Liver (tissue), 8 donors: ENCODE measurements at regions not wholly inside any gene's neighbourhood (a gene's known extent, or its start where the extent isn't known, plus 50 kb on each side); places are given as distances from the start of the nearest gene placed in this dataset.

Experiments
- DNase-seq: peaks from one replicate; pipeline ENCODE4 v3.0.0-alpha.2; 2017; ENCODE audit warnings: low spot score
- H3K27ac ChIP-seq, 2 donors: one replicate each; pipeline ENCODE4 v1.7.0; 2013; ENCODE audit warnings: inconsistent platforms in 2 of 2, low read length in 2 of 2, control low read depth in 1 of 2, low read depth in 1 of 2, mild to moderate bottlenecking in 1 of 2
- H3K27me3 ChIP-seq, 4 donors: one replicate each; pipeline versions ENCODE4 v1.6.1 to v1.7.0; 2013; ENCODE audit warnings: low read length in 3 of 4, inconsistent platforms in 1 of 4, mild to moderate bottlenecking in 1 of 4, moderate library complexity in 1 of 4; ENCODE audit not compliant: control insufficient read depth in 4 of 4, insufficient read depth in 4 of 4
- H3K36me3 ChIP-seq, 4 donors: one replicate each; pipeline versions ENCODE4 v1.6.1 to v1.7.0; 2013; ENCODE audit warnings: low read length in 3 of 4, mild to moderate bottlenecking in 3 of 4, low read depth in 1 of 4, moderate library complexity in 1 of 4; ENCODE audit not compliant: control insufficient read depth in 4 of 4, insufficient read depth in 3 of 4
- H3K4me1 ChIP-seq, 4 donors: one replicate each; pipeline versions ENCODE4 v1.6.1 to v1.7.0; 2013; ENCODE audit warnings: low read length in 3 of 4, mild to moderate bottlenecking in 3 of 4, moderate library complexity in 1 of 4; ENCODE audit not compliant: control insufficient read depth in 4 of 4, insufficient read depth in 4 of 4
- H3K4me3 ChIP-seq, 3 donors: one replicate each; pipeline versions ENCODE4 v1.6.1 to v1.7.0; 2013; ENCODE audit warnings: low read length in 3 of 3, control low read depth in 1 of 3, low read depth in 1 of 3, mild to moderate bottlenecking in 1 of 3
- H3K9ac ChIP-seq, 2 donors: one replicate each; pipeline ENCODE4 v1.7.0; 2013; ENCODE audit warnings: low read length in 2 of 2, mild to moderate bottlenecking in 2 of 2, moderate library complexity in 2 of 2, control low read depth in 1 of 2, low read depth in 1 of 2
- H3K9me3 ChIP-seq, 4 donors: one replicate each; pipeline versions ENCODE4 v1.6.1 to v1.7.0; 2013; ENCODE audit warnings: low read length in 3 of 4; ENCODE audit not compliant: control insufficient read depth in 4 of 4
- EGR1 ChIP-seq, 2 donors: IDR thresholded peaks; 2 replicates each; pipeline ENCODE4 v1.6.1; 2016 to 2018; ENCODE audit warnings: antibody characterized with exemption in 2 of 2, low read depth in 2 of 2
- FOXA1 ChIP-seq: IDR thresholded peaks from 2 replicates; pipeline ENCODE4 v1.6.1; 2016; ENCODE audit warnings: antibody characterized with exemption
- FOXA2 ChIP-seq: IDR thresholded peaks from 2 replicates; pipeline ENCODE4 v1.6.1; 2016; ENCODE audit warnings: antibody characterized with exemption
- GABPA ChIP-seq, 2 donors: IDR thresholded peaks in 1 of 2; conservative IDR thresholded peaks in 1 of 2; 2 replicates each; pipeline ENCODE4 v1.6.1; 2016; ENCODE audit warnings: antibody characterized with exemption in 2 of 2, mild to moderate bottlenecking in 1 of 2, moderate library complexity in 1 of 2
- HNF4A ChIP-seq, 2 donors: conservative IDR thresholded peaks; 2 replicates each; pipeline ENCODE4 v1.6.1; 2016; ENCODE audit warnings: antibody characterized with exemption in 2 of 2, mild to moderate bottlenecking in 2 of 2
- HNF4G ChIP-seq: IDR thresholded peaks from 2 replicates; pipeline ENCODE4 v1.6.1; 2016; ENCODE audit warnings: antibody characterized with exemption
- JUND ChIP-seq, 2 donors: IDR thresholded peaks; 2 replicates each; pipeline ENCODE4 v1.6.1; 2016; ENCODE audit warnings: antibody characterized with exemption in 2 of 2
- NR2F2 ChIP-seq: IDR thresholded peaks from 2 replicates; pipeline ENCODE4 v1.6.1; 2016; ENCODE audit warnings: antibody characterized with exemption
- RAD21 ChIP-seq, 2 donors: IDR thresholded peaks; 2 replicates each; pipeline ENCODE4 v1.6.1; 2016; ENCODE audit warnings: antibody characterized with exemption in 2 of 2, mild to moderate bottlenecking in 2 of 2
- RXRA ChIP-seq, 2 donors: IDR thresholded peaks; 2 replicates each; pipeline ENCODE4 v1.6.1; 2017 to 2018; ENCODE audit warnings: antibody characterized with exemption in 2 of 2, mild to moderate bottlenecking in 1 of 2
- SP1 ChIP-seq: IDR thresholded peaks from 2 replicates; pipeline ENCODE4 v1.6.1; 2018; ENCODE audit warnings: antibody characterized with exemption, mild to moderate bottlenecking
- TAF1 ChIP-seq: conservative IDR thresholded peaks from 2 replicates; pipeline ENCODE4 v1.6.1; 2016; ENCODE audit warnings: antibody characterized with exemption, mild to moderate bottlenecking
- YY1 ChIP-seq: IDR thresholded peaks from 2 replicates; pipeline ENCODE4 v1.6.1; 2016; ENCODE audit warnings: antibody characterized with exemption, mild to moderate bottlenecking
- WGBS: extraction: QIAGEN DNeasy Blood & Tissue Kit; methylation state at CpG from one replicate; pipeline ENCODE4 v1.1.7; 2013; 5-methylcytosine and 5-hydroxymethylcytosine counted together
- TF ChIP-seq, protein P1 (sequence below): IDR thresholded peaks from 2 replicates; pipeline ENCODE4 v1.6.1; 2016; ENCODE audit warnings: antibody characterized with exemption
- TF ChIP-seq, protein P2 (sequence below): IDR thresholded peaks from 2 replicates; pipeline ENCODE4 v1.6.1; 2016; ENCODE audit warnings: antibody characterized with exemption
- TF ChIP-seq, protein P3 (sequence below): fragments of 150-350 bp; IDR thresholded peaks from 2 replicates; pipeline ENCODE4 v1.5.1; 2017; ENCODE audit warnings: improper control_type of control experiment, low read depth, low read length; ENCODE audit not compliant: missing input control
- TF ChIP-seq, protein P4 (sequence below): IDR thresholded peaks from 2 replicates; pipeline ENCODE4 v1.6.1; 2016; ENCODE audit warnings: antibody characterized with exemption, mild to moderate bottlenecking
- TF ChIP-seq, protein P5 (sequence below): IDR thresholded peaks from 2 replicates; pipeline ENCODE4 v1.6.1; 2016; ENCODE audit warnings: antibody characterized with exemption
- donor health status: healthy.
- donor health status: healthy.
- donor health status: healthy.
- donor health status: healthy.
- donor health status: healthy.

DNA sequence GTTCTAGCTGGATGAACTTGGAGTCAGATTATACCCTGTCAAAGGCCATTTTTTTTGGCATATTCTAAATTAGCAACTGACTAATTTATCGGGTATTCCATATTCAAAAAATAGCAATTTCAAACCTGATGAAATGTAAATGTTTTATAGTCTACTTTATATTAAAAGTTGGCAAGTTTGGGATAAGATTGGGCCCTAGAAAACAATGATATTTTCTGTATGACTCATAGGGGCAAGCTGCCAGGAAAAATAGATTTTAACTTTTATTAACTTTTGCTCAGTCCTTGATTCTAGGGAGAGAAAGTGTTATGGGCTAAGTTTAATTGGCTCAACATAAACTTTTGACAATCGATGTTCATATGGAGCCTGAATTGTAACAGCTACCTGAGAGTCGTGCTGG is 576.9 kb upstream of the B3GALT2 start:
- Histone ChIP-seq H3K36me3 (no peaks in the 10 kb centered on the region), H3K4me1 (no peaks in the 10 kb centered on the region), H3K9ac (no peak overlapping the region), H3K4me3 (no peak overlapping the region), H3K27ac (no peak overlapping the region), H3K27me3 (no peaks in the 10 kb centered on the region), H3K9me3 (no peaks in the 10 kb centered on the region)
- TF ChIP-seq HNF4G (no peak), JUND (IDR thresholded peaks at IDR 0.05) (peak in 1 of 2 donors; percentile 10)
- WGBS, result 83% methylated on average over 3 of the region's 3 CpGs
- DNase-seq, result no peak

DNA sequence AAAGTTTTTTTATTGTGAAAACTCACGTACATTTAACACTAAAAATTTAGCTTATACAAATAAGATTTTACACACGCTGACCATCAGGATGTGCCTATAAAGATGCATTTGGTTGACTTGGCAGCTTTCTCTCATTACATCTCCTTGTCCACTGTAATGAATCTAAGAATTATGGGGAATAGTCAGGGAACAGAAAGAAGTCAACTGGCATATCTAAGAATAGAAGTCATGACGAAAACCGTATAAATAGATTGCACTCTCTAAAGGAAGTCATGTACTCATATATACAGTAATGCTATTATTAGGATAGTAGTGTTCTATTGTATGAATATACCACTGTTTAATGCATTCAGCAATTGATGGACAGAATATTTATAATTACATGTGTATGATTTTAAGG is 575.8 kb upstream of the B3GALT2 start:
- H3K4me1 ChIP-seq, result no peaks in the 10 kb centered on the region
- no peak overlapping the region for H3K4me3 ChIP-seq
- no peaks in the 10 kb centered on the region for H3K36me3 ChIP-seq
- 85% methylated on average over 4 of the region's 4 CpGs for WGBS
- no peak overlapping the region for H3K27ac ChIP-seq
- no peaks in the 10 kb centered on the region for H3K9me3 ChIP-seq
- DNase-seq, result no peak
- TF ChIP-seq FOXA2 (no peak), HNF4G (no peak), SP1 (no peak), RXRA (IDR thresholded peaks at IDR 0.05) (no peak), FOXA1 (no peak), TAF1 (no peak), HNF4A (conservative IDR thresholded peaks at IDR 0.05) (no peak), JUND (IDR thresholded peaks at IDR 0.05) (no peak), EGR1 (IDR thresholded peaks at IDR 0.05; ENCODE audit: low read depth in 2 of 2) (no peak), YY1 (no peak), RAD21 (IDR thresholded peaks at IDR 0.05) (no peak), GABPA (IDR thresholded peaks at IDR 0.05 in 1 of 2, conservative IDR thresholded peaks at IDR 0.05 in 1 of 2) (no peak), NR2F2 (no peak)
- TF ChIP-seq, protein P1, sequence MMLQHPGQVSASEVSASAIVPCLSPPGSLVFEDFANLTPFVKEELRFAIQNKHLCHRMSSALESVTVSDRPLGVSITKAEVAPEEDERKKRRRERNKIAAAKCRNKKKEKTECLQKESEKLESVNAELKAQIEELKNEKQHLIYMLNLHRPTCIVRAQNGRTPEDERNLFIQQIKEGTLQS, result no peak
- TF ChIP-seq, protein P2, sequence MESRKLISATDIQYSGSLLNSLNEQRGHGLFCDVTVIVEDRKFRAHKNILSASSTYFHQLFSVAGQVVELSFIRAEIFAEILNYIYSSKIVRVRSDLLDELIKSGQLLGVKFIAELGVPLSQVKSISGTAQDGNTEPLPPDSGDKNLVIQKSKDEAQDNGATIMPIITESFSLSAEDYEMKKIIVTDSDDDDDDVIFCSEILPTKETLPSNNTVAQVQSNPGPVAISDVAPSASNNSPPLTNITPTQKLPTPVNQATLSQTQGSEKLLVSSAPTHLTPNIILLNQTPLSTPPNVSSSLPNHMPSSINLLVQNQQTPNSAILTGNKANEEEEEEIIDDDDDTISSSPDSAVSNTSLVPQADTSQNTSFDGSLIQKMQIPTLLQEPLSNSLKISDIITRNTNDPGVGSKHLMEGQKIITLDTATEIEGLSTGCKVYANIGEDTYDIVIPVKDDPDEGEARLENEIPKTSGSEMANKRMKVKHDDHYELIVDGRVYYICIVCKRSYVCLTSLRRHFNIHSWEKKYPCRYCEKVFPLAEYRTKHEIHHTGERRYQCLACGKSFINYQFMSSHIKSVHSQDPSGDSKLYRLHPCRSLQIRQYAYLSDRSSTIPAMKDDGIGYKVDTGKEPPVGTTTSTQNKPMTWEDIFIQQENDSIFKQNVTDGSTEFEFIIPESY, result no peak
- TF ChIP-seq, protein P3, sequence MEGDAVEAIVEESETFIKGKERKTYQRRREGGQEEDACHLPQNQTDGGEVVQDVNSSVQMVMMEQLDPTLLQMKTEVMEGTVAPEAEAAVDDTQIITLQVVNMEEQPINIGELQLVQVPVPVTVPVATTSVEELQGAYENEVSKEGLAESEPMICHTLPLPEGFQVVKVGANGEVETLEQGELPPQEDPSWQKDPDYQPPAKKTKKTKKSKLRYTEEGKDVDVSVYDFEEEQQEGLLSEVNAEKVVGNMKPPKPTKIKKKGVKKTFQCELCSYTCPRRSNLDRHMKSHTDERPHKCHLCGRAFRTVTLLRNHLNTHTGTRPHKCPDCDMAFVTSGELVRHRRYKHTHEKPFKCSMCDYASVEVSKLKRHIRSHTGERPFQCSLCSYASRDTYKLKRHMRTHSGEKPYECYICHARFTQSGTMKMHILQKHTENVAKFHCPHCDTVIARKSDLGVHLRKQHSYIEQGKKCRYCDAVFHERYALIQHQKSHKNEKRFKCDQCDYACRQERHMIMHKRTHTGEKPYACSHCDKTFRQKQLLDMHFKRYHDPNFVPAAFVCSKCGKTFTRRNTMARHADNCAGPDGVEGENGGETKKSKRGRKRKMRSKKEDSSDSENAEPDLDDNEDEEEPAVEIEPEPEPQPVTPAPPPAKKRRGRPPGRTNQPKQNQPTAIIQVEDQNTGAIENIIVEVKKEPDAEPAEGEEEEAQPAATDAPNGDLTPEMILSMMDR, result no peak
- TF ChIP-seq, protein P4, sequence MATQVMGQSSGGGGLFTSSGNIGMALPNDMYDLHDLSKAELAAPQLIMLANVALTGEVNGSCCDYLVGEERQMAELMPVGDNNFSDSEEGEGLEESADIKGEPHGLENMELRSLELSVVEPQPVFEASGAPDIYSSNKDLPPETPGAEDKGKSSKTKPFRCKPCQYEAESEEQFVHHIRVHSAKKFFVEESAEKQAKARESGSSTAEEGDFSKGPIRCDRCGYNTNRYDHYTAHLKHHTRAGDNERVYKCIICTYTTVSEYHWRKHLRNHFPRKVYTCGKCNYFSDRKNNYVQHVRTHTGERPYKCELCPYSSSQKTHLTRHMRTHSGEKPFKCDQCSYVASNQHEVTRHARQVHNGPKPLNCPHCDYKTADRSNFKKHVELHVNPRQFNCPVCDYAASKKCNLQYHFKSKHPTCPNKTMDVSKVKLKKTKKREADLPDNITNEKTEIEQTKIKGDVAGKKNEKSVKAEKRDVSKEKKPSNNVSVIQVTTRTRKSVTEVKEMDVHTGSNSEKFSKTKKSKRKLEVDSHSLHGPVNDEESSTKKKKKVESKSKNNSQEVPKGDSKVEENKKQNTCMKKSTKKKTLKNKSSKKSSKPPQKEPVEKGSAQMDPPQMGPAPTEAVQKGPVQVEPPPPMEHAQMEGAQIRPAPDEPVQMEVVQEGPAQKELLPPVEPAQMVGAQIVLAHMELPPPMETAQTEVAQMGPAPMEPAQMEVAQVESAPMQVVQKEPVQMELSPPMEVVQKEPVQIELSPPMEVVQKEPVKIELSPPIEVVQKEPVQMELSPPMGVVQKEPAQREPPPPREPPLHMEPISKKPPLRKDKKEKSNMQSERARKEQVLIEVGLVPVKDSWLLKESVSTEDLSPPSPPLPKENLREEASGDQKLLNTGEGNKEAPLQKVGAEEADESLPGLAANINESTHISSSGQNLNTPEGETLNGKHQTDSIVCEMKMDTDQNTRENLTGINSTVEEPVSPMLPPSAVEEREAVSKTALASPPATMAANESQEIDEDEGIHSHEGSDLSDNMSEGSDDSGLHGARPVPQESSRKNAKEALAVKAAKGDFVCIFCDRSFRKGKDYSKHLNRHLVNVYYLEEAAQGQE, result no peak
- TF ChIP-seq, protein P5, sequence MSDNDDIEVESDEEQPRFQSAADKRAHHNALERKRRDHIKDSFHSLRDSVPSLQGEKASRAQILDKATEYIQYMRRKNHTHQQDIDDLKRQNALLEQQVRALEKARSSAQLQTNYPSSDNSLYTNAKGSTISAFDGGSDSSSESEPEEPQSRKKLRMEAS, result no peak
- H3K9ac ChIP-seq, result no peak overlapping the region
- H3K27me3 ChIP-seq, result no peaks in the 10 kb centered on the region
